Bone marrow (tissue), 2 donors: ENCODE measurements at regions not wholly inside any gene's neighbourhood (a gene's known extent, or its start where the extent isn't known, plus 50 kb on each side); places are given as distances from the start of the nearest gene placed in this dataset.

Source experiments
- DNase-seq, 2 donors: peaks; one replicate each; lab custom pipeline; 2025; lab: John Stamatoyannopoulos, UW

DNA sequence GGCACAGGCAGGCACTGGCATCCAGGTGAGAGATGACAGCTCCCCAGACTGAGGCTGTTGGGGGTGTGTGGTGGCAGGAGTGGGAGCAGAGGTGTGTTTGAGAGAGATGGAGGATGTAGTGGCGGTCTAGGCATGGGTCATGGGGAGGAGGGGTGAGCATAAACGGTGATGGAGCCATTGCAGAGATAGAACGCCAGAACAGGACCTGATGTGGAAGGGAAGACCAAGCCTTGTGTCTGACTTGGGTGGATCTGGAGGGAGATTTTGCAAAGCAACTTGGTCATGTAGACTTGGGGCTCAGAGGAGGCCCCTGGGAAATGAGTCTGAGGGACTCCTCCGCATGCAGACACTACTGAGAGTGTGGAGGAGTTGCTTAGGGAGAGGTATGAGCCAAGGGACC, 50.0 kb upstream of the CLDN5 start:
- DNase-seq = no peak

- peak; percentile 51 to 95 for DNase-seq
Measured at GRCh38 chr22:19576460-19577421, 52.5 kb upstream of the CLDN5 start.

- no peak for DNase-seq
Measured at GRCh38 chr22:19577422-19577966, 53.3 kb upstream of the CLDN5 start.

- DNase-seq = no peak
Measured at GRCh38 chr22:19578180-19579004, 54.2 kb upstream of the CLDN5 start.

GRCh38 chr22:19579115-19579811, 55.1 kb upstream of the CLDN5 start:
- peak in 1 of 2 donors; percentile 4 for DNase-seq

- DNase-seq = no peak
Measured at GRCh38 chr22:19579880-19580279, 55.7 kb upstream of the CLDN5 start.

GRCh38 chr22:19580291-19580890, 56.2 kb upstream of the CLDN5 start:
- no peak for DNase-seq

DNA sequence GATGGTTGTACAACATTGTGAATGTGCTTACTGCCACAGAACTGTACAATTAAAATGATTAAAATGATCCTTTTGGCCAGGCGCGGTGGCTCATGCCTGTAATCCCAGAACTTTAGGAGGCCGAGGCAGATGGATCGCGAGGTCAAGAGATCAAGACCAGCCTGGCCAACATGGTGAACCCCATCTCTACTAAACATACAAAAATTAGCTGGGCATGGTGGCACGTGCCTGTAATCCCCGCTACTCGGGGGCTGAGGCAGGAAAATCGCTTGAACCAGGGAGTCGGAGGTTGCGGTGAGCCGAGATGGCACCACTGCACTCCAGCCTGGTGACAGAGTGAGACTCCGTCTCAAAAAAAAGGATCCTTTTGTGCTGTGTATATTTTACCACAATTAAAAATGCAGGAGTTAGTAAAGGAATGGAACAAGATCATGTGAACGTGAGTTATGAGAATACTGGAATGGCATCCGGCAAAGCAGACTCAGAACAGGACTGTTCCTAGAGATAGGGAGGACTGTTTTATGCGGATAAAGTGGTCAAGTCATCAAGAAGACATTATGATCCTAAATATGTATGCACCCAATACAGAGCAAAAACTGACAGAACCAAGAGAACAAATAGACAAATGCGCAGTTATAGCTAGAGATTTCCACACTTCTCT, 58.0 kb upstream of the CLDN5 start:
- no peak for DNase-seq

DNA sequence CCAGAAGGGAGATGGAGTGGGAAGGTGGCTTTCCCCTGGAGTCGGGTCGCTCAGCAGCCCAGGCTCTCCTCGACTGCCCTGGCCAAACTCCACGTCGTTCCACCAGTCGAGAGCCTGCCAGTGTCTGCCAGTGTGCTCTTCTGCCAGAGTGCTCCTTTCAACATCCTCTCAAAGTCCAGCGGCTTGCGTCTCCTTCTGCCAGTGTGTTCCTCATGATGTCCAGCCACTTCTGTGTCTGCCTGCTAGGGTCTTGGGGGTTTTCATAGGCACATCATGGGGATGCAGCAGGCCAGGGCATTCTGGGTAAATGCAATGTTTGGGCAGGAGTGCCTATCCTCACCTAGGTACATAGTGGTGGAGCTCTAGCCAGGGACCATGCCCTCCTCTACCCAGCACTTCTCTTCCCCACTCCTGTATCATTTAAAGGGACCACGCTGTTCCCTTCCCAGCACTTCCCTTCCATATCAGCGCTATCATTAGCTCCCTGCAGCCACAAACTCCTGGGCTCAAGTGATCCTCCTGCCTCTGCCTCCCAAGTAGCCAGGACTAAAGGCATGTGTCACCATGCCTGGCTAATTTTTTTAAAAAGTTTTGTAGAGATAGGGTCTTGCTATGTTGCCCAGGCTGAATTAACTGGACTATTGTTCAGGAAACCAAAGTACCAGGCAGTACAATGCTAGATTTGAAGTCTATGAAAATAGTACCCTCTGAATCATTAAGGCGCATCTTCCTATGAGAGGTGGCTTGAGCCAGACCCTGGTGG, 62.9 kb upstream of the CLDN5 start:
- no peak for DNase-seq

GRCh38 chr22:19590696-19591095, 66.5 kb upstream of the CLDN5 start:
- DNase-seq = no peak

- DNase-seq = no peak
Measured at GRCh38 chr22:19591568-19591967, 67.4 kb upstream of the CLDN5 start.

- no peak for DNase-seq
Measured at GRCh38 chr22:19592464-19592863, 68.3 kb upstream of the CLDN5 start.

GRCh38 chr22:19593991-19594569, 69.9 kb upstream of the CLDN5 start:
- no peak for DNase-seq

DNA sequence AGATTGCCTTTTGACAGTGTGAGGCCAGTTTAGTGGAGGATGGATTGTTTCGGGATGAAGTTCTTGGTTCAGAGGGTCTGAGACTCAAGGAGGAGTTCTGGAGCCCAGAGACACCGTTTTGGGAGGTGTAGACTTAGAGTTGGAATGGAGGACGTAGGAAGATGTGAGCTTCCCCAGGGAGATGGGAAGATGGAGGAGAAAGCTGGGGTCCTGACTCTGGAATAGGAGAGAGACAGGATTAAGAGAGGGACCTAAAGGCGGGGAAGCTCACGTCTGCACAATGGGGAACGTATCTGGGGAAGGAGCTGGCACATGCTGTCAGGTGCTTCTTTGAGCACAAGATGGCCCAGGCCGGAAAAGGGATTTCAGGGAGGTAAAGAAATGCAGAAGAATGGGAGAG, 71.3 kb upstream of the CLDN5 start:
- no peak for DNase-seq

DNA sequence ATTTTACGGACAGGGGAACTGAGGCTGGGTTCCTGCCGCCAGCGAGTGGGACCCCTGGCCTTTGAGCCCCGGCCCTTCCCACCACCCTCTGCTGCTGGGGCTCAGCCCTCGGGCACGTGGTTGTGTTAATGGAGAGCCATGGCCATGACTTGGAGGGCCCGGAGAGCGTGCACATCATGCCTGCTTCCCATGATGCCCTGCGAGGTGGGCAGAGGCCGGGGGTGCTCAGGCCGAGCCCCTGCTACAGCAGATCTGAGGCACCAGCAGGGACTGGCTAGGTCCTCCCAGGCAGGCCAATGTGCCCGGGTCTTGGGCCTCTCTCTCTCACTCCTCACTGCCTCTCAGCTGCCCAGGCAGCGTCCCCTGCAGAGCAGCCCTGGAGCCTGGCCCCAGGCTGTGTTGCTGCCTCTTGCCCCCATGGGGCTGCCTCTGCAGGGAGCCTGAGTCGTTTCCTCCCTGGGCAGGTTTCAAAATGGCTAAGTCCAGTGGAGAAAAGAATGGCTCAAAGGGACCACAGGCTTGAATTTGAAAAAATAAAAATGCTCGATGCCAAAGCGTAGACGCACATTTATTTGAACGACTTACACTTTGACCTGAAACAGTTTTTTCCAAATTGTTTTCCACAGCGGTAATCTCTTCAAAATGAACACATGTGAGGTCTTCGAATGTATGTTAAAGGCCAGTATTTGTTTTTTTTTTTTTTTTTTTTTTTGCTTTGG, 72.6 kb upstream of the CLDN5 start:
- no peak for DNase-seq

- no peak for DNase-seq
Measured at GRCh38 chr22:19597399-19597735, 73.2 kb upstream of the CLDN5 start.

DNA sequence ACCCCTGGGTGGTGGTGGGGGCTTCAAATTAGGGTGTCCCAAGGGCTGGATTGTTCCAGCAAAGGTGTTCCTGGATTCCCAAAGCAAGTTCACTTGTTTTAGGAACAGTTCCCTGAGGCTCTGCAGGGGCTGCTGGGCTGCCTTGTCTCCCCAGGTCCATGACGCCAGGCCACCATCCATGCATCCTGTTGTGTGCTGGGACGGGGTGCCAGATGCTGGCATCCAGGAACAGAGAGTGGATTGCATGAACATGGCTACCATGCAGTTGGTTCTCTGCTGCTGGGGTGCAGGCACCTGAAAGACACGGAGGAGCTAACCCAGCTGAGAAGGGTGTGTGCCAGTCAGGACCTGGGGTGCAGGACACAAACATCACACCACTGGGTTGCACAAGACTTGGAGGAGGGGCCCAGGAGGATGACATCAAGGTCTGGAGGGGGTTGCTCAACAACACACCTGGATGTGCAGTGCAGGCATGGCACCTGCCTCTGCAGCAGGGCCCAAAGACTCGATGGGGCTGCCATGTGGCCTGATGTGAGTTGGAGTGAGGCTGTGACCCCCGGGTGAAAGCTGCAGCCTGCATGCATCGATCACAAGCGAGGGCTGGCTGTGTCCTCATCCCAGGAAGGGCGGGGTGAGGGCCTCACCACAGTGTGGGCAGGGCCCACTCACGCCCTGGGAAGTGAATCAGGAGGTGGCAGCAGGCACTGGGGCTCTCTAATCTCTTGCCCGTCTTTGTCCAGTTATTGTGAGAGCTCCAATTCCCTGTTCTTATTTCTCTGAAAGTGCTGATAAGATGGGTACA, 74.0 kb upstream of the CLDN5 start:
- no peak for DNase-seq

- no peak for DNase-seq
Measured at GRCh38 chr22:19599004-19599403, 74.8 kb upstream of the CLDN5 start.
